GM10248 (cell line): ENCODE measurements at regions not wholly inside any gene's neighbourhood (a gene's known extent, or its start where the extent isn't known, plus 50 kb on each side); places are given as distances from the start of the nearest gene placed in this dataset.

ENCODE experiments used
- CTCF ChIA-PET: fragments of 300-600 bp; sonication (Branson Sonifier 250); formaldehyde crosslinking; extraction: SDS; loops from one replicate; lab custom pipeline; 2021; ENCODE audit warnings: antibody characterized with exemption; lab: Yijun Ruan, JAX
- POLR2A ChIA-PET: fragments of 350-650 bp; sonication (Branson Sonifier 250); formaldehyde crosslinking; extraction: SDS; loops from one replicate; lab custom pipeline; 2020; ENCODE audit warnings: antibody characterized with exemption; lab: Yijun Ruan, JAX
- DNase-seq: peaks from one replicate; pipeline ENCODE4 v3.0.0; 2012; ENCODE audit errors: extremely low spot score
- TF ChIP-seq, protein P1 (sequence below): IDR thresholded peaks from 2 replicates; pipeline ENCODE4 v1.5.1; 2012; ENCODE audit warnings: mild to moderate bottlenecking, low read depth; ENCODE audit errors: extremely low read depth, missing control alignments, control extremely low read depth

- CTCF ChIA-PET = no interaction called here
- POLR2A ChIA-PET = no interaction called here
- TF ChIP-seq, protein P1, sequence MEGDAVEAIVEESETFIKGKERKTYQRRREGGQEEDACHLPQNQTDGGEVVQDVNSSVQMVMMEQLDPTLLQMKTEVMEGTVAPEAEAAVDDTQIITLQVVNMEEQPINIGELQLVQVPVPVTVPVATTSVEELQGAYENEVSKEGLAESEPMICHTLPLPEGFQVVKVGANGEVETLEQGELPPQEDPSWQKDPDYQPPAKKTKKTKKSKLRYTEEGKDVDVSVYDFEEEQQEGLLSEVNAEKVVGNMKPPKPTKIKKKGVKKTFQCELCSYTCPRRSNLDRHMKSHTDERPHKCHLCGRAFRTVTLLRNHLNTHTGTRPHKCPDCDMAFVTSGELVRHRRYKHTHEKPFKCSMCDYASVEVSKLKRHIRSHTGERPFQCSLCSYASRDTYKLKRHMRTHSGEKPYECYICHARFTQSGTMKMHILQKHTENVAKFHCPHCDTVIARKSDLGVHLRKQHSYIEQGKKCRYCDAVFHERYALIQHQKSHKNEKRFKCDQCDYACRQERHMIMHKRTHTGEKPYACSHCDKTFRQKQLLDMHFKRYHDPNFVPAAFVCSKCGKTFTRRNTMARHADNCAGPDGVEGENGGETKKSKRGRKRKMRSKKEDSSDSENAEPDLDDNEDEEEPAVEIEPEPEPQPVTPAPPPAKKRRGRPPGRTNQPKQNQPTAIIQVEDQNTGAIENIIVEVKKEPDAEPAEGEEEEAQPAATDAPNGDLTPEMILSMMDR = no peak
- no peak for DNase-seq
These were observed 200.0 kb downstream of the AJAP1 start for GRCh38 chr1:4854367-4854766.

DNA sequence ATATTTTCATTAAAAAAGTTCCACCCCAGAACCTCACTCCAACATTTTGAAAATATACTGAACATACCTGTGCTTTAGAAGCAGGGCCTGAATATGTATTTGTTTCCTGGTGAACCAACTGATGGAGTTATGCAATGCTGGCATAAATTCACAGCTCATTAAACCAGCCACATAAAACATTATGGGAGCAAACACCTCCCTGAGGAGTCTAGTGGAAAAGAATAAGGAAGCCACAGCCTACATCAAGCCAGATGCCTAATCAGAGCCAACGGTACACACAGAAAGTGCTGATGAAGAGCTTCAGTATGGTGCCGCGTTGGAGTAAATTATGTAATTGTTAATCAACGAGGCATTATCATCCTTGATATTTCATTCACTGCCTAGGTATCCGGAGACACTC is 199.5 kb downstream of the AJAP1 start:
- CTCF ChIA-PET = no interaction called here
- DNase-seq = no peak

GRCh38 chr1:4851385-4852065 is 197.1 kb downstream of the AJAP1 start:
- ChIA-PET POLR2A (no interaction called here), CTCF (no interaction called here)
- TF ChIP-seq, protein P1 = no peak
- no peak for DNase-seq

More for the DNA sequence above, 199.5 kb downstream of the AJAP1 start:
- TF ChIP-seq, protein P1 = no peak
- POLR2A ChIA-PET = no interaction called here

DNA sequence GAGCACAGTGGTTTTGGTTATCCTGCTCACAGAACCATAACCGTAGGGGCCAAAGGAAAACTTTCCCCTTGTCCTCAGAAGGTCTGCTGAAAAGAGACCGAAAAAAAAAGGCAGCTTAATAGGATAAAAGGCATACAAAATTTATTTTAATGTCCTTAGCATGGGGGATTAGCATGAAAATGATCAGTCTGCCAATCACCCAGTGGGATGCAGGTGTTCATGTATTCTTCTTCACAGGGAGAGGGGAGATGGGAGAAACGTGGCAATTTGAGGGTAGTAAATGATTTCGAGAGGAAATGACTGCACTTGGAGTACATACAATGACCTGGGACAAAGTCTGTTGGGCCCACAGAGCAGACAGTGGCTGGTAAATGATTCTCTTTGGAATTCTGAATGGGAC is 194.0 kb downstream of the AJAP1 start:
- TF ChIP-seq, protein P1 = no peak
- DNase-seq = no peak
- ChIA-PET CTCF (no interaction called here), POLR2A (no interaction called here)

DNA sequence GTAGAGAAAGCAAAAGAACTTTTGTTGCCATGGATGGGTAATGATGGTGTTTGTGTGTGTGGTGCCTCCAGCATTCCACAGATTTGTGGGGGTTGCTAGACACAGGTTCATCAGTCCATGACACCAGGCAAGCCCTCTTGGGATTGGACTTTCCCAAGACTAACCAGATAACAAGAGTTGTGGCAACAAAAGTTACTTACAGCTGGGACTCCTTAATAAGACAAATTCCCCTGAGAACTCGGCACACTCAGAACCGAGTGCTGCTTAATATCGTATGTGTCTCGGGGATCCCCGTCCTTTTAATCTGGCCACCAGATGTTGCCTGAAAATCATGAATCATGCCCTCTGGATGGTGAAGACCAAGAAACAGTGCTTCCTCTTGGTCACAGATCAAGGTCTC is 193.3 kb downstream of the AJAP1 start:
- ChIA-PET CTCF (no interaction called here), POLR2A (no interaction called here)
- no peak for DNase-seq
- TF ChIP-seq, protein P1 = no peak
